Panc1 (cell line): ENCODE measurements at regions not wholly inside any gene's neighbourhood (a gene's known extent, or its start where the extent isn't known, plus 50 kb on each side); places are given as distances from the start of the nearest gene placed in this dataset.

Experiments used
- POLR2AphosphoS5 ChIP-seq: IDR thresholded peaks from 2 replicates; pipeline ENCODE4 v1.6.1; 2012; ENCODE audit warnings: mild to moderate bottlenecking, low read depth, low read length, moderate library complexity
- SIN3A ChIP-seq: IDR thresholded peaks from 2 replicates; pipeline ENCODE4 v1.6.1; 2012; ENCODE audit warnings: low read depth, mild to moderate bottlenecking, low read length, moderate library complexity, borderline replicate concordance; ENCODE audit not compliant: insufficient read depth
- TCF7L2 ChIP-seq: IDR thresholded peaks from 2 replicates; pipeline ENCODE4 v1.6.1; 2011; ENCODE audit warnings: mild to moderate bottlenecking, low read depth, low read length, inconsistent platforms
- TF ChIP-seq, protein P1 (sequence below), 2 experiments: IDR thresholded peaks; 2 replicates each; pipeline ENCODE4 v1.6.1; 2011 to 2012; ENCODE audit warnings: low read depth in 2 of 2, control low read depth in 1 of 2, low read length in 1 of 2, mild to moderate bottlenecking in 1 of 2, moderate library complexity in 1 of 2; ENCODE audit not compliant: insufficient read depth in 1 of 2
- TF ChIP-seq, protein P2 (sequence below): fragments of 450-650 bp; IDR thresholded peaks from 2 replicates; pipeline ENCODE4 v1.5.1; 2017; ENCODE audit warnings: mild to moderate bottlenecking

DNA sequence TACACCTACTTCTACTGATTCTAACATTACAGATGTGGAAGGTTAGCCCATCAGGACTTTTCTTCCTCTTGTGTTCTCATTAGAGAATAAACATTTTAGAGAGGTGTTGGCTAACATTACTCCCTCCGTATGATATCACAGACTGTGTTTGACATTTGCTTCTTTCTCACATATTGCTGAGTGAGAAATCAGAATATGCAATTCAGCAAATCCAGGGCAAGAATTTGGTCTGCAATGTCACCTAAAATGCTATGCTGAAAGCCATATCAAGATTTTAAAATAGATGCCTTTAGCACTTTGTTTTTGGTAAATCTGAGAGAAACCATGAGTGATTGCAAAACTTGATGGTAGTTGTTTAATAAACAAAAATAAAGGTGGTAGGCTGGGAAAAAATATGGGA lies 319.1 kb downstream of the C4orf33 start:
- no peak for TF ChIP-seq POLR2AphosphoS5
- TF ChIP-seq, protein P1, sequence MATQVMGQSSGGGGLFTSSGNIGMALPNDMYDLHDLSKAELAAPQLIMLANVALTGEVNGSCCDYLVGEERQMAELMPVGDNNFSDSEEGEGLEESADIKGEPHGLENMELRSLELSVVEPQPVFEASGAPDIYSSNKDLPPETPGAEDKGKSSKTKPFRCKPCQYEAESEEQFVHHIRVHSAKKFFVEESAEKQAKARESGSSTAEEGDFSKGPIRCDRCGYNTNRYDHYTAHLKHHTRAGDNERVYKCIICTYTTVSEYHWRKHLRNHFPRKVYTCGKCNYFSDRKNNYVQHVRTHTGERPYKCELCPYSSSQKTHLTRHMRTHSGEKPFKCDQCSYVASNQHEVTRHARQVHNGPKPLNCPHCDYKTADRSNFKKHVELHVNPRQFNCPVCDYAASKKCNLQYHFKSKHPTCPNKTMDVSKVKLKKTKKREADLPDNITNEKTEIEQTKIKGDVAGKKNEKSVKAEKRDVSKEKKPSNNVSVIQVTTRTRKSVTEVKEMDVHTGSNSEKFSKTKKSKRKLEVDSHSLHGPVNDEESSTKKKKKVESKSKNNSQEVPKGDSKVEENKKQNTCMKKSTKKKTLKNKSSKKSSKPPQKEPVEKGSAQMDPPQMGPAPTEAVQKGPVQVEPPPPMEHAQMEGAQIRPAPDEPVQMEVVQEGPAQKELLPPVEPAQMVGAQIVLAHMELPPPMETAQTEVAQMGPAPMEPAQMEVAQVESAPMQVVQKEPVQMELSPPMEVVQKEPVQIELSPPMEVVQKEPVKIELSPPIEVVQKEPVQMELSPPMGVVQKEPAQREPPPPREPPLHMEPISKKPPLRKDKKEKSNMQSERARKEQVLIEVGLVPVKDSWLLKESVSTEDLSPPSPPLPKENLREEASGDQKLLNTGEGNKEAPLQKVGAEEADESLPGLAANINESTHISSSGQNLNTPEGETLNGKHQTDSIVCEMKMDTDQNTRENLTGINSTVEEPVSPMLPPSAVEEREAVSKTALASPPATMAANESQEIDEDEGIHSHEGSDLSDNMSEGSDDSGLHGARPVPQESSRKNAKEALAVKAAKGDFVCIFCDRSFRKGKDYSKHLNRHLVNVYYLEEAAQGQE (IDR thresholded peaks at IDR 0.05; ENCODE audit: insufficient read depth in 1 of 2, low read depth in 2 of 2, low read length in 1 of 2) = no peak
- TF ChIP-seq, protein P2, sequence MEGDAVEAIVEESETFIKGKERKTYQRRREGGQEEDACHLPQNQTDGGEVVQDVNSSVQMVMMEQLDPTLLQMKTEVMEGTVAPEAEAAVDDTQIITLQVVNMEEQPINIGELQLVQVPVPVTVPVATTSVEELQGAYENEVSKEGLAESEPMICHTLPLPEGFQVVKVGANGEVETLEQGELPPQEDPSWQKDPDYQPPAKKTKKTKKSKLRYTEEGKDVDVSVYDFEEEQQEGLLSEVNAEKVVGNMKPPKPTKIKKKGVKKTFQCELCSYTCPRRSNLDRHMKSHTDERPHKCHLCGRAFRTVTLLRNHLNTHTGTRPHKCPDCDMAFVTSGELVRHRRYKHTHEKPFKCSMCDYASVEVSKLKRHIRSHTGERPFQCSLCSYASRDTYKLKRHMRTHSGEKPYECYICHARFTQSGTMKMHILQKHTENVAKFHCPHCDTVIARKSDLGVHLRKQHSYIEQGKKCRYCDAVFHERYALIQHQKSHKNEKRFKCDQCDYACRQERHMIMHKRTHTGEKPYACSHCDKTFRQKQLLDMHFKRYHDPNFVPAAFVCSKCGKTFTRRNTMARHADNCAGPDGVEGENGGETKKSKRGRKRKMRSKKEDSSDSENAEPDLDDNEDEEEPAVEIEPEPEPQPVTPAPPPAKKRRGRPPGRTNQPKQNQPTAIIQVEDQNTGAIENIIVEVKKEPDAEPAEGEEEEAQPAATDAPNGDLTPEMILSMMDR = no peak
- no peak for TF ChIP-seq TCF7L2
- no peak for TF ChIP-seq SIN3A
